Keratinocyte (primary cell): ENCODE measurements at regions not wholly inside any gene's neighbourhood (a gene's known extent, or its start where the extent isn't known, plus 50 kb on each side); places are given as distances from the start of the nearest gene placed in this dataset.
"Not testable (repeated sequence)": the region's sequence is repeated elsewhere in the genome, so short reads cannot be mapped to it uniquely, and the experiment has no call there.

ENCODE experiments used
- EZH2 ChIP-seq: IDR thresholded peaks from one replicate; pipeline ENCODE4 v1.6.1; 2012; ENCODE audit warnings: inconsistent platforms, mild to moderate bottlenecking, low read length, moderate library complexity
- TF ChIP-seq, protein P1 (sequence below), 3 experiments: IDR thresholded peaks in 1 of 3; conservative IDR thresholded peaks in 1 of 3; optimal IDR thresholded peaks in 1 of 3; 2 replicates in 2 of 3; 3 replicates in 1 of 3; pipeline versions ENCODE3 to v1.5.1; 2011; ENCODE audit warnings: low read length in 3 of 3, mild to moderate bottlenecking in 3 of 3, moderate library complexity in 2 of 3, control low read depth in 1 of 3, inconsistent platforms in 1 of 3; ENCODE audit not compliant: insufficient read depth in 2 of 3; ENCODE audit errors: extremely low read depth in 1 of 3

DNA sequence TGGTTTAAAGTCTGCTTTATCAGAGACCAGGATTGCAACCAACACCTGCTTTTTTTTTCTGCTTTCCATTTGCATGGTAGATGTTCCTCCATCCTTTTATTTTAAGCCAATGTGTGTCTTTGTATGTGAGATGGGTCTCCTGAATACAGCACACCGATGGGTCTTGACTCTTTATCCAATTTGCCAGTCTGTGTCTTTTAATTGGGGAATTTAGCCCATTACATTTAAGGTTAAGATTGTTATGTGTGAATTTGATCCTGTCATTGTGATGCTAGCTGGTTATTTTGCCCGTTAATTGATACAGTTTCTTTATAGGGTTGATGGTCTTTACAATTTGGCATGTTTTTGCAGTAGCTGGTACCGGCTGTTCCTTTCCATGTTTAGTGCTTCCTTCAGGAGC lies 128.4 kb downstream of the ADCYAP1 start:
- not testable (repeated sequence) for TF ChIP-seq EZH2
- TF ChIP-seq, protein P1, sequence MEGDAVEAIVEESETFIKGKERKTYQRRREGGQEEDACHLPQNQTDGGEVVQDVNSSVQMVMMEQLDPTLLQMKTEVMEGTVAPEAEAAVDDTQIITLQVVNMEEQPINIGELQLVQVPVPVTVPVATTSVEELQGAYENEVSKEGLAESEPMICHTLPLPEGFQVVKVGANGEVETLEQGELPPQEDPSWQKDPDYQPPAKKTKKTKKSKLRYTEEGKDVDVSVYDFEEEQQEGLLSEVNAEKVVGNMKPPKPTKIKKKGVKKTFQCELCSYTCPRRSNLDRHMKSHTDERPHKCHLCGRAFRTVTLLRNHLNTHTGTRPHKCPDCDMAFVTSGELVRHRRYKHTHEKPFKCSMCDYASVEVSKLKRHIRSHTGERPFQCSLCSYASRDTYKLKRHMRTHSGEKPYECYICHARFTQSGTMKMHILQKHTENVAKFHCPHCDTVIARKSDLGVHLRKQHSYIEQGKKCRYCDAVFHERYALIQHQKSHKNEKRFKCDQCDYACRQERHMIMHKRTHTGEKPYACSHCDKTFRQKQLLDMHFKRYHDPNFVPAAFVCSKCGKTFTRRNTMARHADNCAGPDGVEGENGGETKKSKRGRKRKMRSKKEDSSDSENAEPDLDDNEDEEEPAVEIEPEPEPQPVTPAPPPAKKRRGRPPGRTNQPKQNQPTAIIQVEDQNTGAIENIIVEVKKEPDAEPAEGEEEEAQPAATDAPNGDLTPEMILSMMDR (optimal IDR thresholded peaks at IDR 0.05 in 1 of 3, IDR thresholded peaks at IDR 0.05 in 1 of 3, conservative IDR thresholded peaks at IDR 0.05 in 1 of 3; ENCODE audit: extremely low read depth in 1 of 3, insufficient read depth in 2 of 3, low read length in 3 of 3): not testable (repeated sequence)
